ENCODE measurements at regions not wholly inside any gene's neighbourhood (a gene's known extent, or its start where the extent isn't known, plus 50 kb on each side); places are given as distances from the start of the nearest gene placed in this dataset.

DNA sequence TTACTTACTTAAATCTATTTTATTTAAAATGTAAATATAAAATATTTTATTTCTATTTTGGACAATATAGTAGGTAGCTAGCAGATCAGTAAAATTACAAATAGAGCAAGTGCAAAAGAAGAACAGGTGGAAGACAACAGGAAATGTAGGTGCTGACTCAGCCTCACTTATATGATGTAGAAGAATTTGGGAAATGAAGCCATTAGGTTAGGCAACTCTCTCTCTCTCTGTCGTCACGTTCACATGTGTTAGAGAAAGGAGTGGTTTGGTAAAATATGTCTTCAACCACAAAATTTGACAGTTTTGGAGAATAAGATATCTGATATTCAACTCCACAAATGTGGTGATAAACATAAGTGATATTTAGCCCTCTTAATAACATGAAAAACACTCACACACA lies 532.5 kb upstream of the KCNMB2 start:
- TF ChIP-seq, protein P1, sequence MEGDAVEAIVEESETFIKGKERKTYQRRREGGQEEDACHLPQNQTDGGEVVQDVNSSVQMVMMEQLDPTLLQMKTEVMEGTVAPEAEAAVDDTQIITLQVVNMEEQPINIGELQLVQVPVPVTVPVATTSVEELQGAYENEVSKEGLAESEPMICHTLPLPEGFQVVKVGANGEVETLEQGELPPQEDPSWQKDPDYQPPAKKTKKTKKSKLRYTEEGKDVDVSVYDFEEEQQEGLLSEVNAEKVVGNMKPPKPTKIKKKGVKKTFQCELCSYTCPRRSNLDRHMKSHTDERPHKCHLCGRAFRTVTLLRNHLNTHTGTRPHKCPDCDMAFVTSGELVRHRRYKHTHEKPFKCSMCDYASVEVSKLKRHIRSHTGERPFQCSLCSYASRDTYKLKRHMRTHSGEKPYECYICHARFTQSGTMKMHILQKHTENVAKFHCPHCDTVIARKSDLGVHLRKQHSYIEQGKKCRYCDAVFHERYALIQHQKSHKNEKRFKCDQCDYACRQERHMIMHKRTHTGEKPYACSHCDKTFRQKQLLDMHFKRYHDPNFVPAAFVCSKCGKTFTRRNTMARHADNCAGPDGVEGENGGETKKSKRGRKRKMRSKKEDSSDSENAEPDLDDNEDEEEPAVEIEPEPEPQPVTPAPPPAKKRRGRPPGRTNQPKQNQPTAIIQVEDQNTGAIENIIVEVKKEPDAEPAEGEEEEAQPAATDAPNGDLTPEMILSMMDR (conservative IDR thresholded peaks at IDR 0.05; ENCODE audit: control insufficient read depth, insufficient read depth, low read depth, low read length) = no peak
- no peak overlapping the region for H3K4me3 ChIP-seq (ENCODE audit: control insufficient read depth, low read depth, low read length)
- peak; percentile 54 for DNase-seq (ENCODE audit: low read depth)

DNA sequence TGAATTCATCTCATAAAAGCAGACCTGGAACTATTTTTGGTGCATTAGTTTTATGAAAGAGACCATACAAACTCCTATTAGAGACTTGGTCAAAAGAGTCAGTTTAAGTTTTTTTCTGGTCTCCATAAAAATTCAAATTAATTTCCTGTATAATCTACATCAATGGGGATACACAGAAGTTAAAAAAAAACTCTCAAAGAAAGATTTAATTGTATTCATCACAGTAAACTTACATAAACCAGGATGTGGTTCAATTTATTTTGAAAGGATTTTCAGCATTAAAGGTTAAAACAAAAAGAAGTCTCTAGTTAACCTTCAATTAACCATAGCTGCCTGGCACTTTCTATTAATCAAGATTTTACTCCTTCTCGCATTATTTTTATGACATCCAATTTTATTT lies 530.3 kb upstream of the KCNMB2 start:
- TF ChIP-seq, protein P1 (conservative IDR thresholded peaks at IDR 0.05; ENCODE audit: control insufficient read depth, insufficient read depth, low read depth, low read length) = no peak
- no peak for DNase-seq (ENCODE audit: low read depth)
- no peak overlapping the region for H3K4me3 ChIP-seq (ENCODE audit: control insufficient read depth, low read depth, low read length)

DNA sequence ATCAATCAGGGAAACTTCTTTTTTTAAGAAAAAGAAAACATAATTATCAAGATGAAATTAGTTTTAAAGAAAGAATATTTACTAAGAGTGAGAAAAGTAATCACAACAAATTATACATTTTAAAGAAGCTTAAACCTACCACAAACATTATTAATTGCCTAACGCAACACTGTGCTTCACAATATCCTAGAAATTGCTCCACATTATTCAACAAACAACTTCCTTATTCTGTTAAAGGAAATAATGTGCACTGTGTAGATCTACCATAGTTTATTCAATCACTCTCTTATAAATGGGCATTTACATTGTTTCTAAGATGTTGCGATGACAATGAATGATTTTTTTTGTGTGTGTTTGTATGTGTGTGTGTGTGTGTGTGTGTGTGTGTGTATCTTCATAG lies 525.9 kb upstream of the KCNMB2 start:
- no peak for DNase-seq (ENCODE audit: low read depth)
- H3K4me3 ChIP-seq (ENCODE audit: control insufficient read depth, low read depth, low read length) = no peak overlapping the region
- TF ChIP-seq, protein P1 (conservative IDR thresholded peaks at IDR 0.05; ENCODE audit: control insufficient read depth, insufficient read depth, low read depth, low read length) = no peak

DNA sequence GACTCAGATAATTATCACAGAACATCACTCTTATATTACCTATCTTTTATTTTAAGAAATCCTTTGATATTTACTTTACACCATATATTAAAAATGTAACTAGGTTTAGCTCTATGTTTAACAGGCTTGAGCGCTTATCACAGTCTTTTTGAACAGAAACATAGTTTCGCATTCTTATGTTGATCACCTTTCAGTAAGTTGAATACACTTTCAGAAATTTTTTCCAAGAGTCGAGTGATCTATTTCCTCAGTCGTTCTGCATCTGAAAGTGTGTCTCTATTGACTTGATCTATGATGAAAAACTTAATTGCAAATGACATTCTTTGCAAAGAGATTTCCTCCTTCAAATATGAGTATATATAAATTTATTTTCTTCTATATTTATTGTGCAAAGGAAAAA lies 516.6 kb upstream of the KCNMB2 start:
- TF ChIP-seq, protein P1 (conservative IDR thresholded peaks at IDR 0.05; ENCODE audit: control insufficient read depth, insufficient read depth, low read depth, low read length) = no peak
- no peak for DNase-seq (ENCODE audit: low read depth)
- H3K4me3 ChIP-seq (ENCODE audit: control insufficient read depth, low read depth, low read length) = no peak overlapping the region

DNA sequence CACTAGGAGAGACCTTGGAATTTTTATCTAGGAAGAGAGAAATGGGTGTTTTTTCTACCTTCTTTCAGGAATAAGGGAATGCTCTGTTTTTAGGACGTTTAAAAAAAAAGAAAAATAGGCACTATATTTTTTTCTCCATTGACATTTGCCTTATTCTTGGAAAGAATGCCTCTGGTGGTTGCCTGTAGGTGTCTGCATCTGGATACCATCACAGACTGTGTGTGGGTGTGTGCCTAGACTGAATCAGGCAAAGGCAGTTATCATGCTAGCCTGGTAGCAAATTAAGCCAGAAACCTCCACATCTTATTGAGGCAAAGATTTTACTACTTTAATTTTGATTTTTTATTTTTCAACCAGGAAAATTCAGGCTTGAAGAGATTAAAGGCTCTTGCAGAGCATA lies 513.6 kb upstream of the KCNMB2 start:
- DNase-seq (ENCODE audit: low read depth) = peak; percentile 55
- H3K4me3 ChIP-seq (ENCODE audit: control insufficient read depth, low read depth, low read length) = no peak overlapping the region
- TF ChIP-seq, protein P1 (conservative IDR thresholded peaks at IDR 0.05; ENCODE audit: control insufficient read depth, insufficient read depth, low read depth, low read length) = peak; percentile 31

DNA sequence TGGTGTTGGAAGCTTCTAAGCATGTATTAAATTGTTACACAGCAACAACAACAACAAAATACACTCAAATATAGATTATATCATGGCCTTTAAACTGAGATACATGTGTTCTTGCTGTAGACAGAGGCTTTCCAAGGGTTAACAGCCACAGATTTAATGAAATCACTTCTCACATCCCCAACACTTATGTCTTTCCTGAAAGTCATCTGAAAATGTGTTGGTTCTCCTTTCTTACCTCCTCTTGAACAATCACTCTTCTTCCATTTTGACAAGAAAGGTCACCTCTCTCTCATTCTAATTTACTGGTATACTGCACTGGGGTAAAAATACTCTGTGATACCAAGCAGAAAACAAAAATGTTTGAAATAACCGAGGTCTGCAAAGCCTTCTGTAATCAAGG lies 507.3 kb upstream of the KCNMB2 start:
- TF ChIP-seq, protein P1 (conservative IDR thresholded peaks at IDR 0.05; ENCODE audit: control insufficient read depth, insufficient read depth, low read depth, low read length) = no peak
- no peak overlapping the region for H3K4me3 ChIP-seq (ENCODE audit: control insufficient read depth, low read depth, low read length)
- DNase-seq (ENCODE audit: low read depth) = no peak
